ENCODE measurements at regions not wholly inside any gene's neighbourhood (a gene's known extent, or its start where the extent isn't known, plus 50 kb on each side); places are given as distances from the start of the nearest gene placed in this dataset.

DNA sequence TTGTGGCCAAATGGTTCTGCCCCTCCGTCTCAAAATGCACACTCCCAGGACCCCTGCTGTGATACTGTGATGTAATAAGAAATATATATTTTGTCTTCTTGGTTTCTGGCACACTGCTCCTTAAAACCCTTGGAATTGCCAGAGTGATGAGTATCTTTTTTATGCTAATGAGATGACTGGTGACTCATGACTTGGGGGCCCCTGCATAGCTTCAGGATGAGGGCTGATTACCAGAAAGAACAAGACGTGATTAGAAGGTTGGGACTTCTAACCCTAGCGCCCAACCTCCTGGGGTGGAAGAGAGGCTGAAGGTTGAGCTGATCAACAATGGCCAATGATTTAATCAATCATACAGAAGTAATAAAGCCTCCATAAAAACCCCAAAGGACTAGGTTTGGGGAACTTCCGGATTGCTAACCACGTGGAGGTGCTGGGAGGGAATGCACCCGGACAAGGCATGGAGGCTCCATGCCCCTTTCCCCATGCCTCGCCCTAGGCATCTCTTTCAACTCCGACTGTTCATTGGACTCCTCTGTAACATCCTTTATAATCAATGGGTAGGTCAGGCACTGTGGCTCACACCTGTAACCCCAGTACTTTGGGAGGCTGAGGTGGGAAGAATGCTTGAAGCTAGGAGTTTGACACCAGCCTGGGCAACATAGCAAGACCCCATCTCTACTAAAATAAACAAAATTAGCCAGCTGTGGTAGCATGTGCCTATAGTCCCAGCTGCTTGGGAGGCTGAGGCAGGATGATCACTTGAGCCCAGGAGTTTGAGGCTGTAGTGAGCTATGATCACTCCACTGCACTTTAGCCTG, 89.1 kb downstream of the HS1BP3 start:
- no peak overlapping the region for H2AFZ ChIP-seq (ENCODE audit: insufficient read depth, low read length, poor library complexity)
- H2BK5ac ChIP-seq (ENCODE audit: low read depth, low read length, poor library complexity), result peak overlapping the region; percentile 28
- H2BK12ac ChIP-seq (ENCODE audit: low read length), result peak overlapping the region; percentile 63
- no peak overlapping the region for H3K4me3 ChIP-seq (ENCODE audit: low read depth, low read length)
- H3K4ac ChIP-seq (ENCODE audit: low read depth, low read length), result no peak overlapping the region
- H3K23ac ChIP-seq (ENCODE audit: low read length), result no peak overlapping the region
- H3K36me3 ChIP-seq (ENCODE audit: control insufficient read depth in 1 of 2, insufficient read depth in 2 of 2, low read length in 2 of 2), result no peaks in the 10 kb centered on the region
- peaks cover 43% of the 10 kb centered on the region for H3K79me1 ChIP-seq (ENCODE audit: low read length)
- no peak overlapping the region for H3K4me2 ChIP-seq (ENCODE audit: low read length)
- no peaks in the 10 kb centered on the region for H3K27me3 ChIP-seq (ENCODE audit: insufficient read depth, low read length)
- no peak overlapping the region for H4K12ac ChIP-seq (ENCODE audit: low read depth, low read length)
- H3K9ac ChIP-seq (ENCODE audit: low read length), result no peak overlapping the region
- peaks cover 31 to 39% of the 10 kb centered on the region in 2 experiments for H3K4me1 ChIP-seq (ENCODE audit: control insufficient read depth in 1 of 2, insufficient read depth in 2 of 2, low read length in 2 of 2)
- peak overlapping the region; percentile 47 for H4K91ac ChIP-seq (ENCODE audit: low read depth, low read length)
- peak overlapping the region; percentile 65 for H2BK120ac ChIP-seq (ENCODE audit: insufficient read depth, low read length, poor library complexity)
- H4K8ac ChIP-seq (ENCODE audit: low read depth, low read length), result peak overlapping the region; percentile 3
- H3K14ac ChIP-seq (ENCODE audit: low read length), result peak overlapping the region; percentile 25
- peak overlapping the region; percentile 8 for H2AK5ac ChIP-seq (ENCODE audit: low read length)
- DNase-seq, result no peak
- no peak overlapping the region for H3K18ac ChIP-seq (ENCODE audit: low read length)
- peaks cover 2% of the 10 kb centered on the region for H3K9me3 ChIP-seq (ENCODE audit: insufficient read depth, low read depth, low read length)
- H3K27ac ChIP-seq (ENCODE audit: low read depth, low read length), result peak overlapping the region; percentile 2
- no CpG with 5 or more reads among the region's 8 CpGs for WGBS (ENCODE audit: extremely low coverage, insufficient coverage, insufficient read length)
- peaks cover 5% of the 10 kb centered on the region for H3K79me2 ChIP-seq (ENCODE audit: control insufficient read depth, insufficient read depth, low read length, poor library complexity)

DNA sequence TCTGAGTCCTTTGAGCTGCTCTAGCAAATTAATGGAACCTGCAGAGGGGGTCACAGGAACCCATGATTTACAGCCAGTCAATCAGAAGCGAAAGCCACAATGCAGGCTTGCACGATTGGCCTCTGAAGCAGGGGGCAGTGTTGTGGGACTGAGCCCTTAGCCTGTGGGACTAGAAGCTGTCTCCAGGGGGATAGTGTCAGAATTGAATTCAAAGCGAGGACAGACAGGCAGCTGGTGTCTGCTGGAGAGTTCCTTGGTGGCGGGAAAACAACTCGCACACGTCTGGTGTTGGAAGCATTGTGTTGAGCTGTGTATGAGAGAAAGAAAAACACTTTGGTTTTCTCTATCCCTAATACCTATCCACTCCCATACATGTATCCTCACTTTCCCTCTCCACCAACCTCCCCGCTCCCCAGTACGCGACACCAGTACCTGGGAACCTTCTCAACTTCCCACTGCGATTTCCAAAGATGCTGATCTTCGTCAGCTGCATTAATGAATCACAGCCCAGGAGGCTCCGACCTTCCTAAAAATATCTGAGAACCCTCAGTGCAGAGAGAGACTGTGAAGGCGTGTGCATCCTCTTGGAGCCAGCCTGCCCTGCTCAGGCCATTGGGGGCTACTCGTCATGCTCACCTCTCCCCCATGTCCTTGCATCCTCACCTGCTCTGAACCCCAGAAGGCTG, 88.2 kb downstream of the HS1BP3 start:
- Histone ChIP-seq H4K8ac (ENCODE audit: low read depth, low read length) (peak overlapping the region; percentile 22), H2BK120ac (ENCODE audit: insufficient read depth, low read length, poor library complexity) (peak overlapping the region; percentile 74), H3K4me2 (ENCODE audit: low read length) (no peak overlapping the region), H3K4ac (ENCODE audit: low read depth, low read length) (no peak overlapping the region), H3K79me1 (ENCODE audit: low read length) (peaks cover 50% of the 10 kb centered on the region), H3K79me2 (ENCODE audit: control insufficient read depth, insufficient read depth, low read length, poor library complexity) (peaks cover 9% of the 10 kb centered on the region), H3K27me3 (ENCODE audit: insufficient read depth, low read length) (no peaks in the 10 kb centered on the region), H3K18ac (ENCODE audit: low read length) (peak overlapping the region; percentile 12), H2AFZ (ENCODE audit: insufficient read depth, low read length, poor library complexity) (no peak overlapping the region), H3K23ac (ENCODE audit: low read length) (no peak overlapping the region), H3K27ac (ENCODE audit: low read depth, low read length) (no peak overlapping the region), H3K4me1 (ENCODE audit: control insufficient read depth in 1 of 2, insufficient read depth in 2 of 2, low read length in 2 of 2) (peaks cover 38 to 46% of the 10 kb centered on the region in 2 experiments), H2AK5ac (ENCODE audit: low read length) (peak overlapping the region; percentile 84), H2BK12ac (ENCODE audit: low read length) (peak overlapping the region; percentile 63), H3K14ac (ENCODE audit: low read length) (peak overlapping the region; percentile 45), H3K4me3 (ENCODE audit: low read depth, low read length) (no peak overlapping the region), H3K36me3 (ENCODE audit: control insufficient read depth in 1 of 2, insufficient read depth in 2 of 2, low read length in 2 of 2) (no peaks in the 10 kb centered on the region), H3K9me3 (ENCODE audit: insufficient read depth, low read depth, low read length) (peaks cover 2% of the 10 kb centered on the region), H4K12ac (ENCODE audit: low read depth, low read length) (no peak overlapping the region), H4K91ac (ENCODE audit: low read depth, low read length) (peak overlapping the region; percentile 83), H2BK5ac (ENCODE audit: low read depth, low read length, poor library complexity) (no peak overlapping the region), H3K9ac (ENCODE audit: low read length) (no peak overlapping the region)
- DNase-seq, result no peak
- no CpG with 5 or more reads among the region's 14 CpGs for WGBS (ENCODE audit: extremely low coverage, insufficient coverage, insufficient read length)

DNA sequence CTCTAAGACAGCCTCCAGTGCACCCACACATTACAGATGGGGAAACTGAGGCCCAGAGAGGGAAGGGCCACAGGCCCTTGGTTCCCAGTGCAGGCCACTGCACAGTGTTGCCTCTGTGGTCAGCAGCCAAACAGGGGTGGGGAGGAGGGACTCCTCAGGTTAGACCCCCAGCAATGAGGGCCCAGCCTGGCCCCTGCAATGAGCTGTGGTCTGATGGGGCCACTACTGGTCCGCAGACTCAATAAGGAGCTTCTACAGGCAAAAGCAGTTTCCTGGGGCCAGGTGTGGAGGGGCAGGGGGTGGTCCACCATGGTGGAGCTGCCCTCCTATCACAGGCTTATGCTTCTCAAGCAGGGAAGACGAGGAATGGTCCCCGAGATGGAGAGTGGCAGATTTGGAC, 87.6 kb downstream of the HS1BP3 start:
- H3K9ac ChIP-seq (ENCODE audit: low read length), result no peak overlapping the region
- H3K4ac ChIP-seq (ENCODE audit: low read depth, low read length), result peak overlapping the region; percentile 31
- no peak overlapping the region for H3K4me3 ChIP-seq (ENCODE audit: low read depth, low read length)
- H4K8ac ChIP-seq (ENCODE audit: low read depth, low read length), result no peak overlapping the region
- H3K27ac ChIP-seq (ENCODE audit: low read depth, low read length), result no peak overlapping the region
- WGBS (ENCODE audit: extremely low coverage, insufficient coverage, insufficient read length), result no CpG with 5 or more reads among the region's 3 CpGs
- no peak overlapping the region for H3K4me2 ChIP-seq (ENCODE audit: low read length)
- no peak overlapping the region for H3K23ac ChIP-seq (ENCODE audit: low read length)
- H3K79me1 ChIP-seq (ENCODE audit: low read length), result peaks cover 56% of the 10 kb centered on the region
- H3K4me1 ChIP-seq (ENCODE audit: control insufficient read depth in 1 of 2, insufficient read depth in 2 of 2, low read length in 2 of 2), result peaks cover 43 to 50% of the 10 kb centered on the region in 2 experiments
- peak overlapping the region; percentile 73 for H3K18ac ChIP-seq (ENCODE audit: low read length)
- H2BK120ac ChIP-seq (ENCODE audit: insufficient read depth, low read length, poor library complexity), result peak overlapping the region; percentile 74
- DNase-seq, result no peak
- peak overlapping the region; percentile 45 for H3K14ac ChIP-seq (ENCODE audit: low read length)
- H2BK5ac ChIP-seq (ENCODE audit: low read depth, low read length, poor library complexity), result peak overlapping the region; percentile 11
- peaks cover 2% of the 10 kb centered on the region for H3K9me3 ChIP-seq (ENCODE audit: insufficient read depth, low read depth, low read length)
- peaks cover 13% of the 10 kb centered on the region for H3K79me2 ChIP-seq (ENCODE audit: control insufficient read depth, insufficient read depth, low read length, poor library complexity)
- no peaks in the 10 kb centered on the region for H3K36me3 ChIP-seq (ENCODE audit: control insufficient read depth in 1 of 2, insufficient read depth in 2 of 2, low read length in 2 of 2)
- no peaks in the 10 kb centered on the region for H3K27me3 ChIP-seq (ENCODE audit: insufficient read depth, low read length)
- H4K12ac ChIP-seq (ENCODE audit: low read depth, low read length), result no peak overlapping the region
- no peak overlapping the region for H2AFZ ChIP-seq (ENCODE audit: insufficient read depth, low read length, poor library complexity)
- H4K91ac ChIP-seq (ENCODE audit: low read depth, low read length), result peak overlapping the region; percentile 83
- peak overlapping the region; percentile 84 for H2AK5ac ChIP-seq (ENCODE audit: low read length)
- H2BK12ac ChIP-seq (ENCODE audit: low read length), result peak overlapping the region; percentile 63

DNA sequence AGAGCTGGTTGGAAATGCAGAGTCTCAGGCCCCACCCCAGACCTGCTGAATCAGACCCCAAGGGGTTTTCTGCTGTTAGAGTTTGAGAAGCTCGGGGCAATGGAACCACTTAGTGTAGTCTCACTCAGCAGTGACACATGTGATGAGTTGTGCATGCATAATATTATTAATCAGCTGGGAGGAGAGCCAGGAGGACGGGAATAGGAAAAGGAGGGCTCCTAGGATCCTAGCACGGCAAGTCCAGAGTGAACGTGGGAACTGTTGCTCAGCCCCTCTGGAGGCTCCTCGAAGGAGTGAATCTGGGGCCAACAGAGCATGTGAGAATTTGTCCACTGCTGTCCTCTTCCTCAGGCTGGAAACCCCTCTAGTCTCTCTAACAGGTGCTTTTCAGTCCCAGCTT, 87.1 kb downstream of the HS1BP3 start:
- no peaks in the 10 kb centered on the region for H3K27me3 ChIP-seq (ENCODE audit: insufficient read depth, low read length)
- no CpG with 5 or more reads among the region's 5 CpGs for WGBS (ENCODE audit: extremely low coverage, insufficient coverage, insufficient read length)
- no peak overlapping the region for H3K14ac ChIP-seq (ENCODE audit: low read length)
- H2BK5ac ChIP-seq (ENCODE audit: low read depth, low read length, poor library complexity), result no peak overlapping the region
- no peak overlapping the region for H3K4me2 ChIP-seq (ENCODE audit: low read length)
- H3K4me3 ChIP-seq (ENCODE audit: low read depth, low read length), result no peak overlapping the region
- H3K79me2 ChIP-seq (ENCODE audit: control insufficient read depth, insufficient read depth, low read length, poor library complexity), result peaks cover 19% of the 10 kb centered on the region
- peak overlapping the region; percentile 31 for H3K4ac ChIP-seq (ENCODE audit: low read depth, low read length)
- peak overlapping the region; percentile 43 for H4K8ac ChIP-seq (ENCODE audit: low read depth, low read length)
- peaks cover 49 to 56% of the 10 kb centered on the region in 2 experiments for H3K4me1 ChIP-seq (ENCODE audit: control insufficient read depth in 1 of 2, insufficient read depth in 2 of 2, low read length in 2 of 2)
- peak overlapping the region; percentile 83 for H4K91ac ChIP-seq (ENCODE audit: low read depth, low read length)
- no peak overlapping the region for H3K9ac ChIP-seq (ENCODE audit: low read length)
- H3K79me1 ChIP-seq (ENCODE audit: low read length), result peaks cover 61% of the 10 kb centered on the region
- no peak overlapping the region for H2AFZ ChIP-seq (ENCODE audit: insufficient read depth, low read length, poor library complexity)
- H4K12ac ChIP-seq (ENCODE audit: low read depth, low read length), result no peak overlapping the region
- H3K36me3 ChIP-seq (ENCODE audit: control insufficient read depth in 1 of 2, insufficient read depth in 2 of 2, low read length in 2 of 2), result no peaks in the 10 kb centered on the region
- H3K27ac ChIP-seq (ENCODE audit: low read depth, low read length), result no peak overlapping the region
- H3K23ac ChIP-seq (ENCODE audit: low read length), result no peak overlapping the region
- H2BK12ac ChIP-seq (ENCODE audit: low read length), result peak overlapping the region; percentile 73
- H2BK120ac ChIP-seq (ENCODE audit: insufficient read depth, low read length, poor library complexity), result peak overlapping the region; percentile 74
- no peak overlapping the region for H3K18ac ChIP-seq (ENCODE audit: low read length)
- no peak for DNase-seq
- peaks cover 2% of the 10 kb centered on the region for H3K9me3 ChIP-seq (ENCODE audit: insufficient read depth, low read depth, low read length)
- peak overlapping the region; percentile 95 for H2AK5ac ChIP-seq (ENCODE audit: low read length)
